ENCODE measurements at regions not wholly inside any gene's neighbourhood (a gene's known extent, or its start where the extent isn't known, plus 50 kb on each side); places are given as distances from the start of the nearest gene placed in this dataset.

- no peak overlapping the region for H2BK12ac ChIP-seq (ENCODE audit: low read length in 2 of 2)
- no peak overlapping the region for H3K4me2 ChIP-seq (ENCODE audit: low read length, poor library complexity, severe bottlenecking)
- no peak overlapping the region for H2AK5ac ChIP-seq (ENCODE audit: low read length, severe bottlenecking)
- DNase-seq: no peak
- no peak overlapping the region for H2AFZ ChIP-seq (ENCODE audit: low read depth, low read length)
- H3K23ac ChIP-seq (ENCODE audit: low read length in 2 of 2): no peak overlapping the region
- H4K8ac ChIP-seq (ENCODE audit: low read length): no peak overlapping the region
- H3K36me3 ChIP-seq (ENCODE audit: control insufficient read depth in 1 of 2, insufficient read depth in 2 of 2, low read depth in 1 of 2, low read length in 2 of 2): no peaks in the 10 kb centered on the region
- H3K4me1 ChIP-seq (ENCODE audit: control insufficient read depth, insufficient read depth, low read depth, low read length): no peaks in the 10 kb centered on the region
- 86% methylated on average over 3 of the region's 3 CpGs for WGBS
- no peak overlapping the region for H3K27ac ChIP-seq (ENCODE audit: low read length, poor library complexity, severe bottlenecking)
- no peak overlapping the region for H3K9ac ChIP-seq (ENCODE audit: low read length)
- H3K18ac ChIP-seq (ENCODE audit: low read depth in 1 of 2, low read length in 2 of 2): no peak overlapping the region
- H3K4ac ChIP-seq (ENCODE audit: low read depth in 1 of 2, low read length in 2 of 2): no peak overlapping the region
- no peak overlapping the region for H4K91ac ChIP-seq (ENCODE audit: low read length)
- H2BK120ac ChIP-seq (ENCODE audit: low read depth, low read length): no peak overlapping the region
- H3K27me3 ChIP-seq (ENCODE audit: control insufficient read depth in 1 of 2, insufficient read depth in 1 of 2, low read length in 2 of 2): no peaks in the 10 kb centered on the region
- peaks cover 5% of the 10 kb centered on the region for H3K9me3 ChIP-seq (ENCODE audit: control insufficient read depth, low read length)
- H3K79me1 ChIP-seq (replicated peaks; ENCODE audit: low read length, poor library complexity, severe bottlenecking): no peaks in the 10 kb centered on the region
- no peak overlapping the region for H3K14ac ChIP-seq (ENCODE audit: low read length in 2 of 2)
- H3K4me3 ChIP-seq (ENCODE audit: insufficient read depth in 1 of 2, low read depth in 1 of 2, low read length in 2 of 2): no peak overlapping the region
- H2BK5ac ChIP-seq (ENCODE audit: low read depth, low read length, poor library complexity, severe bottlenecking): no peak overlapping the region
- no peak overlapping the region for H2BK15ac ChIP-seq (ENCODE audit: low read depth, poor library complexity, severe bottlenecking)
Observed at GRCh38 chr1:208809876-208810275, 565.7 kb upstream of the PLXNA2 start.

GRCh38 chr1:208818770-208819445 is 574.7 kb upstream of the PLXNA2 start:
- no peak for DNase-seq
- Histone ChIP-seq H3K36me3 (ENCODE audit: control insufficient read depth in 1 of 2, insufficient read depth in 2 of 2, low read depth in 1 of 2, low read length in 2 of 2) (no peaks in the 10 kb centered on the region), H2BK15ac (ENCODE audit: low read depth, poor library complexity, severe bottlenecking) (no peak overlapping the region), H3K4me1 (ENCODE audit: control insufficient read depth, insufficient read depth, low read depth, low read length) (no peaks in the 10 kb centered on the region), H3K9ac (ENCODE audit: low read length) (no peak overlapping the region), H2BK120ac (ENCODE audit: low read depth, low read length) (no peak overlapping the region), H3K23ac (ENCODE audit: low read length in 2 of 2) (no peak overlapping the region), H3K4me2 (ENCODE audit: low read length, poor library complexity, severe bottlenecking) (no peak overlapping the region), H3K79me1 (replicated peaks; ENCODE audit: low read length, poor library complexity, severe bottlenecking) (no peaks in the 10 kb centered on the region), H2BK5ac (ENCODE audit: low read depth, low read length, poor library complexity, severe bottlenecking) (no peak overlapping the region), H3K9me3 (ENCODE audit: control insufficient read depth, low read length) (no peaks in the 10 kb centered on the region), H4K91ac (ENCODE audit: low read length) (no peak overlapping the region), H3K27ac (ENCODE audit: low read length, poor library complexity, severe bottlenecking) (no peak overlapping the region), H3K27me3 (ENCODE audit: control insufficient read depth in 1 of 2, insufficient read depth in 1 of 2, low read length in 2 of 2) (no peaks in the 10 kb centered on the region), H3K18ac (ENCODE audit: low read depth in 1 of 2, low read length in 2 of 2) (no peak overlapping the region), H3K4ac (ENCODE audit: low read depth in 1 of 2, low read length in 2 of 2) (no peak overlapping the region), H3K4me3 (ENCODE audit: insufficient read depth in 1 of 2, low read depth in 1 of 2, low read length in 2 of 2) (no peak overlapping the region), H4K8ac (ENCODE audit: low read length) (no peak overlapping the region), H2AK5ac (ENCODE audit: low read length, severe bottlenecking) (no peak overlapping the region), H2AFZ (ENCODE audit: low read depth, low read length) (no peak overlapping the region), H3K14ac (ENCODE audit: low read length in 2 of 2) (no peak overlapping the region), H2BK12ac (ENCODE audit: low read length in 2 of 2) (no peak overlapping the region)
- WGBS: 90% methylated on average over 4 of the region's 8 CpGs

- Histone ChIP-seq H3K23ac (ENCODE audit: low read length in 2 of 2) (no peak overlapping the region), H3K9ac (ENCODE audit: low read length) (no peak overlapping the region), H3K18ac (ENCODE audit: low read depth in 1 of 2, low read length in 2 of 2) (no peak overlapping the region), H3K14ac (ENCODE audit: low read length in 2 of 2) (no peak overlapping the region), H2AFZ (ENCODE audit: low read depth, low read length) (no peak overlapping the region), H3K79me1 (replicated peaks; ENCODE audit: low read length, poor library complexity, severe bottlenecking) (no peaks in the 10 kb centered on the region), H3K27ac (ENCODE audit: low read length, poor library complexity, severe bottlenecking) (no peak overlapping the region), H3K27me3 (ENCODE audit: control insufficient read depth in 1 of 2, insufficient read depth in 1 of 2, low read length in 2 of 2) (no peaks in the 10 kb centered on the region), H2BK12ac (ENCODE audit: low read length in 2 of 2) (no peak overlapping the region), H4K91ac (ENCODE audit: low read length) (no peak overlapping the region), H3K4me3 (ENCODE audit: insufficient read depth in 1 of 2, low read depth in 1 of 2, low read length in 2 of 2) (no peak overlapping the region), H3K36me3 (ENCODE audit: control insufficient read depth in 1 of 2, insufficient read depth in 2 of 2, low read depth in 1 of 2, low read length in 2 of 2) (no peaks in the 10 kb centered on the region), H2BK5ac (ENCODE audit: low read depth, low read length, poor library complexity, severe bottlenecking) (no peak overlapping the region), H2BK15ac (ENCODE audit: low read depth, poor library complexity, severe bottlenecking) (no peak overlapping the region), H3K4ac (ENCODE audit: low read depth in 1 of 2, low read length in 2 of 2) (no peak overlapping the region), H3K4me1 (ENCODE audit: control insufficient read depth, insufficient read depth, low read depth, low read length) (no peaks in the 10 kb centered on the region), H2BK120ac (ENCODE audit: low read depth, low read length) (no peak overlapping the region), H3K4me2 (ENCODE audit: low read length, poor library complexity, severe bottlenecking) (no peak overlapping the region), H4K8ac (ENCODE audit: low read length) (no peak overlapping the region), H2AK5ac (ENCODE audit: low read length, severe bottlenecking) (no peak overlapping the region), H3K9me3 (ENCODE audit: control insufficient read depth, low read length) (no peaks in the 10 kb centered on the region)
- WGBS: 0% methylated on average over 1 of the region's 2 CpGs
- DNase-seq: no peak
Observed at GRCh38 chr1:208820580-208821212, 576.5 kb upstream of the PLXNA2 start.

- no peaks in the 10 kb centered on the region for H3K4me1 ChIP-seq (ENCODE audit: control insufficient read depth, insufficient read depth, low read depth, low read length)
- no peak overlapping the region for H3K14ac ChIP-seq (ENCODE audit: low read length in 2 of 2)
- no peak overlapping the region for H4K8ac ChIP-seq (ENCODE audit: low read length)
- no peak overlapping the region for H3K23ac ChIP-seq (ENCODE audit: low read length in 2 of 2)
- H3K4ac ChIP-seq (ENCODE audit: low read depth in 1 of 2, low read length in 2 of 2): no peak overlapping the region
- WGBS: 98% methylated on average over 7 of the region's 7 CpGs
- H2AFZ ChIP-seq (ENCODE audit: low read depth, low read length): no peak overlapping the region
- H3K4me3 ChIP-seq (ENCODE audit: insufficient read depth in 1 of 2, low read depth in 1 of 2, low read length in 2 of 2): no peak overlapping the region
- no peaks in the 10 kb centered on the region for H3K9me3 ChIP-seq (ENCODE audit: control insufficient read depth, low read length)
- H3K9ac ChIP-seq (ENCODE audit: low read length): no peak overlapping the region
- no peak overlapping the region for H4K91ac ChIP-seq (ENCODE audit: low read length)
- no peak overlapping the region for H3K4me2 ChIP-seq (ENCODE audit: low read length, poor library complexity, severe bottlenecking)
- H3K18ac ChIP-seq (ENCODE audit: low read depth in 1 of 2, low read length in 2 of 2): no peak overlapping the region
- H3K36me3 ChIP-seq (ENCODE audit: control insufficient read depth in 1 of 2, insufficient read depth in 2 of 2, low read depth in 1 of 2, low read length in 2 of 2): no peaks in the 10 kb centered on the region
- no peak overlapping the region for H2BK5ac ChIP-seq (ENCODE audit: low read depth, low read length, poor library complexity, severe bottlenecking)
- no peak overlapping the region for H2BK120ac ChIP-seq (ENCODE audit: low read depth, low read length)
- no peak overlapping the region for H3K27ac ChIP-seq (ENCODE audit: low read length, poor library complexity, severe bottlenecking)
- H2BK12ac ChIP-seq (ENCODE audit: low read length in 2 of 2): no peak overlapping the region
- H3K79me1 ChIP-seq (replicated peaks; ENCODE audit: low read length, poor library complexity, severe bottlenecking): no peaks in the 10 kb centered on the region
- no peaks in the 10 kb centered on the region for H3K27me3 ChIP-seq (ENCODE audit: control insufficient read depth in 1 of 2, insufficient read depth in 1 of 2, low read length in 2 of 2)
- no peak for DNase-seq
- no peak overlapping the region for H2AK5ac ChIP-seq (ENCODE audit: low read length, severe bottlenecking)
- H2BK15ac ChIP-seq (ENCODE audit: low read depth, poor library complexity, severe bottlenecking): no peak overlapping the region
Observed at GRCh38 chr1:208821939-208822338, 577.8 kb upstream of the PLXNA2 start.

All from mesenchymal stem cell (in vitro differentiated cells and primary cell).